ENCODE measurements at regions not wholly inside any gene's neighbourhood (a gene's known extent, or its start where the extent isn't known, plus 50 kb on each side); places are given as distances from the start of the nearest gene placed in this dataset.

GRCh38 chrX:1075156-1075555 lies 137.3 kb downstream of the CRLF2 start:
- no peak for TF ChIP-seq CTCF (IDR thresholded peaks at IDR 0.05)
- TF ChIP-seq POLR2A (IDR thresholded peaks at IDR 0.05) = no peak

Data from adrenal gland (tissue), 5 donors.